ENCODE measurements at regions not wholly inside any gene's neighbourhood (a gene's known extent, or its start where the extent isn't known, plus 50 kb on each side); places are given as distances from the start of the nearest gene placed in this dataset.

GRCh38 chr3:117404141-117404540 is 694.6 kb downstream of the TUSC7 start:
- Histone ChIP-seq H3K4me3 (no peak overlapping the region), H3K27ac (no peak overlapping the region)
- TF ChIP-seq CTCF (IDR thresholded peaks at IDR 0.05), result no peak
- no peak for DNase-seq (ENCODE audit: low spot score)

DNA sequence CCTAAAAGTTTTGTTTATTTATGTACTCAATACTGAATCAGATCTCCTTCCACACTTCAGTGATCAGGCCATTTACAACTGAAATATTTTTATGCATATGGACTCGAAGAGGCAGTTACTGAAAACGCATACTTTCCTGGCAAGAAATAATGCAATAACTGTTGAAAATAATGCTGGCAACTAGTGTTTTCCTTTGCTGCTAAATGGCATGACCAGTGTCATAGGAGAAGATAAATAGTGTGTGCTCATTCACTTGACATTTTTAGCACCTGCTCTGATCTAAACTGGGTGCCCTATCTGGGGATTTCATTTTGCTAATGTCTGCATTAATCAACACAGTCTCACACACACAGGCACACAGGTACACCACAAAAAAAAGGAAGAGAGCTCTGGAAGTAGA is 695.2 kb downstream of the TUSC7 start:
- no peak overlapping the region for H3K4me3 ChIP-seq
- no peak overlapping the region for H3K27ac ChIP-seq
- TF ChIP-seq CTCF (IDR thresholded peaks at IDR 0.05), result no peak
- DNase-seq (ENCODE audit: low spot score), result no peak

DNA sequence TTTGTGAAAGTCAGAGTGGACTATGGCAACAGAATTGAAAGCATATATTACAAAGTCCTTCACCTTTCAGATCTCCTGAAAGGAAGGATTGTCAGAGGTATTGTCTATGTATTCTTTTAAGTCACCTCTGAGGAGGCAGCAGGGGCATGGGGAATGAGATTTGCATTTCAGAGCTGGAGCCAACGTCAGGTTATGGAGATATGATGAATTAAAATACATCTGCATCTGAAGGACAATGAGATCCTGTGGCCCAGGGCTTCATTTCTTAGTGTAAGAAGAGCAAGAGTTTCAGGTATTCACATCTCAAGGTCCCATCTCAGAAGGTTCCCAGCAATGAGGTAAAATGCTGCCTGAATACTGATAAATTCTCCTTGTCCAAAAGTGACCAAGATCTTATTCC is 695.8 kb downstream of the TUSC7 start:
- TF ChIP-seq CTCF (IDR thresholded peaks at IDR 0.05), result no peak
- DNase-seq (ENCODE audit: low spot score), result no peak
- H3K4me3 ChIP-seq, result no peak overlapping the region
- no peak overlapping the region for H3K27ac ChIP-seq

DNA sequence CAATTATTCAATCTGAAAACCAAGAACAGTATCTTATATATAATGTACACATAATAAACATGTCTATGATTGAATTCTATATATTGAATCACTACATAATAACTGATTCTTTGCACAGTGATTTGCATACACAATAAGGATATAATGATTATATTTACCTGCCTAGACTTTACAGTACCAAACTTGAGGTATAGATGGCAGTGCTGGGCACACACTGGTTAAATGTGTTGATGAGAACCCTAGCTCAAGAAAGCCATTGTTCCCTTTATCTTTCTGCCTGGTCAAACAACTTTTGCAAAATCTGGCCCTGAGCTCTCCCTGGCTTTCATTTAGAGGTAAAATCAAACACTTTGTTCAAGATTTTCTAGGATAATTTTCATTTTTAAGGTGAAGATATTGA is 697.7 kb downstream of the TUSC7 start:
- Histone ChIP-seq H3K4me3 (no peak overlapping the region), H3K27ac (no peak overlapping the region)
- no peak for TF ChIP-seq CTCF (IDR thresholded peaks at IDR 0.05)
- DNase-seq (ENCODE audit: low spot score), result no peak

DNA sequence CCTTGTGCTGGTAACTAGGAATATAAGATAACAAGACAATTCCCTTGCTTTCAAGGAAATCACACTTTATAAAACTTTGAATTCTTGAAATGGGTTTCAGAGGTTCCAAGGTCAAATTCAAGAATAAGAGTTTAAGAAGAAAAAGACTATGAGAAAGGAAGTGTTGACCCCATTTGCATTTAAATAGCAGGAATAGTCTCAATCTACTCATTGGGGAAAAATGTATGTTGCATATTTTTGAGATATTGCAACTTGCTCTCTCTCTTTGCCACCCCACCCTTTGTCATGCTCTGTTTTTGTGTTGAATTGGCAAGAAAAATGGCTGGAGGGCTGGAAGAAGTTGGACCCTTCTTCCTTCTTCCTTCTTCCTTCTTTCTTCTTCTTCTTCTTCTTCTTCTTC is 699.2 kb downstream of the TUSC7 start:
- Histone ChIP-seq H3K27ac (no peak overlapping the region), H3K4me3 (no peak overlapping the region)
- no peak for DNase-seq (ENCODE audit: low spot score)
- TF ChIP-seq CTCF (IDR thresholded peaks at IDR 0.05), result no peak

GRCh38 chr3:117409256-117409655 is 699.7 kb downstream of the TUSC7 start:
- TF ChIP-seq CTCF (IDR thresholded peaks at IDR 0.05), result no peak
- no peak for DNase-seq (ENCODE audit: low spot score)
- Histone ChIP-seq H3K4me3 (no peak overlapping the region), H3K27ac (no peak overlapping the region)

DNA sequence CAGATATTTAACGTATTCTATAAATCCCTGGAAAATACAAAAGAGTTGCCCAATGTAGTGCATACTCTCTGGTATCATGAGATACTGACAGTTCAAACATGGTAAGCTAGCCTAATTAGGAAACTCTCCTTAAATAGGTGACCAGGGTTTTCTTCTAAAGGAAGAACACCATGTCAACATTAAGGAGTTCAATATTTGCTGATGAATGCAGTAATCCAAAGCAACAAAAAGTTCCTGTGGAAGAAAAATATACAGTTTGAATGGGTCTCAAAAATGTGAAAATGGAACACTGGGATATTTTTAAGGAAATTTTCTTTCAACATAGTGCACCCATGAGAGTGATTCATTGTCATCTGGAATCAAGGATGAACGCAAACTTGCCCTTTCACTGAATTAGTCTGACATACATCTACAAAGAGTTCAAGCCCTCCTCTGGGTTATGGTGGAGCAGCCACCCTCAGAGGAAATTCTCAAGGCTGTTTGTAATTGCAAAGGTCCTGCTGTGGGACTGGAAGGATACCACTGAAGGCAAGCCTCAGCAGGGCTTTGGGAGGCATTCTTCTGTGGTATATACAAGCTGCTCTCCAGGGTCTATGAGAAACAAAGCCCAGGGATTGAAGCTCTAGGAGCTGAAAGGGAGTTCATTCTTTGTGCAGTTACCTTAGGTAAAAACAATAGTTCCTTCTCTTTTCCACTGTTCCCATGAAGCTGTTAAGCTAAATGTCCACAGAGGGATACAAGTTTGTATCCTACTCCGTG is 700.3 kb downstream of the TUSC7 start:
- TF ChIP-seq CTCF (IDR thresholded peaks at IDR 0.05), result no peak
- H3K4me3 ChIP-seq, result no peak overlapping the region
- H3K27ac ChIP-seq, result no peak overlapping the region
- no peak for DNase-seq (ENCODE audit: low spot score)

Measured in coronary artery (tissue), 2 donors.